HTR-8/SVneo (cell line): ENCODE measurements at regions not wholly inside any gene's neighbourhood (a gene's known extent, or its start where the extent isn't known, plus 50 kb on each side); places are given as distances from the start of the nearest gene placed in this dataset.

Source experiments
- DNase-seq: peaks from one replicate; pipeline ENCODE4 v3.0.0; 2011; ENCODE audit warnings: low spot score, mixed read lengths; ENCODE audit not compliant: insufficient read length
- FAIRE-seq: peaks from 2 replicates; lab custom pipeline; 2011; peaks lifted over from hg19 to GRCh38; lab: Jason Lieb, UNC

- FAIRE-seq (no peak), DNase-seq (no peak)
Observed at GRCh38 chr4:129167640-129168260, 71.8 kb downstream of the C4orf33 start.

- DNase-seq (no peak), FAIRE-seq (no peak)
Observed at GRCh38 chr4:129172181-129172580, 76.2 kb downstream of the C4orf33 start.

GRCh38 chr4:129176864-129177263 is 80.9 kb downstream of the C4orf33 start:
- no peak for DNase-seq
- no peak for FAIRE-seq

- DNase-seq (no peak), FAIRE-seq (no peak)
Observed at GRCh38 chr4:129179276-129179675, 83.3 kb downstream of the C4orf33 start.

GRCh38 chr4:129189630-129190029 is 93.7 kb downstream of the C4orf33 start:
- FAIRE-seq = no peak
- no peak for DNase-seq

GRCh38 chr4:129193357-129194100 is 97.6 kb downstream of the C4orf33 start:
- FAIRE-seq (no peak), DNase-seq (no peak)

- FAIRE-seq = no peak
- no peak for DNase-seq
Observed at GRCh38 chr4:129208481-129208880, 112.5 kb downstream of the C4orf33 start.

- DNase-seq (no peak), FAIRE-seq (no peak)
Observed at GRCh38 chr4:129213692-129214091, 117.7 kb downstream of the C4orf33 start.

GRCh38 chr4:129218360-129218759 is 122.4 kb downstream of the C4orf33 start:
- DNase-seq = no peak
- no peak for FAIRE-seq

GRCh38 chr4:129218897-129219296 is 122.9 kb downstream of the C4orf33 start:
- DNase-seq (no peak), FAIRE-seq (no peak)

GRCh38 chr4:129220254-129220653 is 124.3 kb downstream of the C4orf33 start:
- FAIRE-seq (no peak), DNase-seq (no peak)

- DNase-seq (no peak), FAIRE-seq (no peak)
Observed at GRCh38 chr4:129223945-129224344, 128.0 kb downstream of the C4orf33 start.

GRCh38 chr4:129230846-129231245 is 134.9 kb downstream of the C4orf33 start:
- no peak for FAIRE-seq
- DNase-seq = no peak

GRCh38 chr4:129231945-129232588 is 136.1 kb downstream of the C4orf33 start:
- no peak for DNase-seq
- no peak for FAIRE-seq

GRCh38 chr4:129232589-129233337 is 136.8 kb downstream of the C4orf33 start:
- DNase-seq (no peak), FAIRE-seq (no peak)

- DNase-seq = no peak
- no peak for FAIRE-seq
Observed at GRCh38 chr4:129233691-129234090, 137.7 kb downstream of the C4orf33 start.

GRCh38 chr4:129236351-129236750 is 140.4 kb downstream of the C4orf33 start:
- FAIRE-seq = no peak
- DNase-seq = no peak

GRCh38 chr4:129239088-129239487 is 143.1 kb downstream of the C4orf33 start:
- DNase-seq (no peak), FAIRE-seq (no peak)

GRCh38 chr4:129240816-129241215 is 144.9 kb downstream of the C4orf33 start:
- DNase-seq = no peak
- FAIRE-seq = no peak

- no peak for DNase-seq
- no peak for FAIRE-seq
Observed at GRCh38 chr4:129246145-129246544, 150.2 kb downstream of the C4orf33 start.
